Heart left ventricle (tissue), 13 donors: ENCODE measurements at regions not wholly inside any gene's neighbourhood (a gene's known extent, or its start where the extent isn't known, plus 50 kb on each side); places are given as distances from the start of the nearest gene placed in this dataset.

Experiments
- POLR2A ChIP-seq, 2 donors: fragments of 450-650 bp; IDR thresholded peaks; one replicate each; pipeline ENCODE4 v1.6.1; 2017; ENCODE audit warnings: antibody characterized with exemption in 2 of 2, mild to moderate bottlenecking in 2 of 2, moderate library complexity in 2 of 2
- TF ChIP-seq, protein P1 (sequence below), 12 donors: fragments of 200-600 bp; sonication (generic) in 4 of 12; IDR thresholded peaks; one replicate each; pipeline versions ENCODE4 v1.5.0 to v1.8.0; 2018 to 2022; ENCODE audit warnings: antibody characterized with exemption in 12 of 12, mild to moderate bottlenecking in 5 of 12
- donor health status: ischemic (EF 13 %, LVEDD 7.1; RV severe dilation, severe dysfunction).
- donor health status: DM: no; HTN: yes; CAD: no.
- donor health status: DM: no; HTN: no; CAD: no.
- donor health status: ischemic (EF 25% LVEDD 6.9; RV normal size, moderate dysfunction).
- donor health status: ischemic (EF 25% LVEDD 5.7; RV mildly dilated, moderate dysfunction).
- donor health status: ischemic (EF 35%, LVEDD 5.7; RV mildly dilated, moderate dysfunction).
- donor health status: nonischemic (EF 11% LVEDD 7.7; RV severe dilation, severe dysfunction).
- donor health status: DM: yes; HTN: yes; CAD: no.
- donor health status: PGD.
- donor health status: ischemic (EF 29% LVEDD 5.4; RV normal size, mild dysfunction).
- donor health status: nonischemic (EF 23%, LVEDD 6.1; RV moderate dilation, normal function).

DNA sequence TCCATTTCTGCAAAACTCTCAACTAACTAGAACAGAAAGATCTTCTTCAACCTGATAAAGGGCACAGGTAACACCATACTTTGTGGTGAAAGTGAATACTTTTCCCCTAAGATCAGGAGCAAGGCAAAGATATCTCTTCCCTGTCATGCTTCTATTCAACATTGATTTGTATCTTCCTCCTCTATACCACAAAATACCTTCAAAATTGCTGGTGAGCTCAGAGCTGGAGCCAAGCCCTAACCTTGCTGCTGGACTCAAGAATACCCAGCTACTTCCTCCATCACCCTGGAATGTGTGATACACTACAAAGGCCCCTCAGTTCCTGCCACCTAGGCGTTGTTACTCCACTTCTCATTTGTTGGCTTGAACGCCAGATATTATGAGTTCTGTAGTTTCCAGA, 499.0 kb downstream of the ACTL7B start:
- no peak for TF ChIP-seq POLR2A (IDR thresholded peaks at IDR 0.05)
- TF ChIP-seq, protein P1, sequence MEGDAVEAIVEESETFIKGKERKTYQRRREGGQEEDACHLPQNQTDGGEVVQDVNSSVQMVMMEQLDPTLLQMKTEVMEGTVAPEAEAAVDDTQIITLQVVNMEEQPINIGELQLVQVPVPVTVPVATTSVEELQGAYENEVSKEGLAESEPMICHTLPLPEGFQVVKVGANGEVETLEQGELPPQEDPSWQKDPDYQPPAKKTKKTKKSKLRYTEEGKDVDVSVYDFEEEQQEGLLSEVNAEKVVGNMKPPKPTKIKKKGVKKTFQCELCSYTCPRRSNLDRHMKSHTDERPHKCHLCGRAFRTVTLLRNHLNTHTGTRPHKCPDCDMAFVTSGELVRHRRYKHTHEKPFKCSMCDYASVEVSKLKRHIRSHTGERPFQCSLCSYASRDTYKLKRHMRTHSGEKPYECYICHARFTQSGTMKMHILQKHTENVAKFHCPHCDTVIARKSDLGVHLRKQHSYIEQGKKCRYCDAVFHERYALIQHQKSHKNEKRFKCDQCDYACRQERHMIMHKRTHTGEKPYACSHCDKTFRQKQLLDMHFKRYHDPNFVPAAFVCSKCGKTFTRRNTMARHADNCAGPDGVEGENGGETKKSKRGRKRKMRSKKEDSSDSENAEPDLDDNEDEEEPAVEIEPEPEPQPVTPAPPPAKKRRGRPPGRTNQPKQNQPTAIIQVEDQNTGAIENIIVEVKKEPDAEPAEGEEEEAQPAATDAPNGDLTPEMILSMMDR (IDR thresholded peaks at IDR 0.05), result no peak
